GM19438 (cell line): ENCODE measurements at regions not wholly inside any gene's neighbourhood (a gene's known extent, or its start where the extent isn't known, plus 50 kb on each side); places are given as distances from the start of the nearest gene placed in this dataset.

Experiments used
- ATAC-seq: cut with Tn5 transposase; IDR thresholded peaks from one replicate; pipeline ENCODE4 v1.9.1; 2021; ENCODE audit warnings: low read depth; ENCODE audit not compliant: unreplicated experiment

DNA sequence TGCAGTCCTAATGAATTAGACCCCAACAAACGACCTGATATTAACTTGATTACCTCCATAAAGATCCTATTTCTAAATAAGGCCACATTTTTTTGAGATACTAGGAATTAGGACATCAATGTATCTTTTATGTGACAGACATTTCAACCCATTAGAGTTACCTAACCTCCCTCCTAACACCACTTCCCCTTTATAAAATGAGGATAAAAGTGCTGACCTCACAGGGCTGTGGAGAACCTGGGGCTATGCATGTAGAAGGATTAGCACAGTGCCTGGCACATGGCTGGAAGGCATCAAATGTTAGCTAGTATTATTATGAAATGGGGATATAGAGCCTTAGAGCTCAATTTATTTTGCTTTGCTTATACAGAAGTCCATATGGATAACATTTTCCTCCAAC lies 53.5 kb upstream of the LRRN1 start:
- no peak for ATAC-seq

DNA sequence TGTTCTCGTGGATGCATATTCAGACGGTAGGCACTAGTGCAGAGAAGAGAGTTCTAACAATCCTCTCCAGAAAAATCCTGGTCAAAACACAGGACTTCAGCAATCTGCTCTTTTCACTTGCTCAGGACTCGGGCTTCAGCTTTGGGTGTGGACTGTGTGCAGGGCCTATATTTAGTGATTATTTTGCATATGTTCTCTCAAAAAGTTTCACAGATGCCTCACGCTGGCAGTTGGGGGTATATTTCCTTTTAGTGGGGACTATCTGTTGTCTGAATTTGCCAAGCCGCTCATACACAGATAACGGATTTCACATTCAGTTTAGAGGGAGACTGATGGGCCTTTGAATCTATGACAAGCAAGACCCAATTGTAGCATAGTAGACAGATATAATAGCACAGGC lies 54.4 kb upstream of the LRRN1 start:
- ATAC-seq: no peak

DNA sequence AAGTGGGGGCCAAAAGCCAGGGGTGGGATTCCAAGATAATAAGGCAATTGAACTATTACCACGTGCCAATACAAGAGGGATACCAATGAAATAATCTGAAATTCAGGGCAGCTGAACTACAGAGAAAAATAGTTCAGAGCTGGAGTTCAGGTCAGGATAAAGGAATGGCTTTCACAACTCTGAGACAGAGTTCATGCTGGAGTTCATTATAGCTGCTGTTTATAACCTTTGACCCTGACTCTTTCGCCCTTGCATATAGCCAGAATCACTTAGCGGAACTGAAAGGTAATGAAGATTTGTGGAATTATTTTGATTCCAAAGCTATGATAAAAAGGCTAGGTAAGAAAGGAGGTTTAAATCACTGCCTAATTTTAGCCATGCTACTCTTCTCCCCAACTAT lies 55.5 kb upstream of the LRRN1 start:
- ATAC-seq: no peak

DNA sequence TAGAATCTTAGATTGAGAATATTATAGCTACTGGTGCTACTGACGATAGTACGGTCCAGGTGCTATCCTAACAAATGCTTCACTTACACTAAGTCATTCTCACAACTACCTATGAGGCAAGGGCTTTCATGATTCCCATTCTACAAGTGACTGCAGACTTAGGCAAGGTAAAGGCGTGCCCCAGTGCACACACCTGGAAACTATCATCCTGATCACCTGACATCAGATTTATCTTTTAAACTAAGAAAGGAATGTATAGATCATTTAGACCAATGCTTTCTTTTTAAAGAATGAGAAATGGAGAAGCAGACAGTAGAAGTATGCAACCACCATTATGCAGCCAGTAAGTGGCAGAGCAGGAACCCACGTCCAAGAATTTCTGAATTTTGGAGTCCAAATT lies 59.2 kb upstream of the LRRN1 start:
- ATAC-seq: no peak

DNA sequence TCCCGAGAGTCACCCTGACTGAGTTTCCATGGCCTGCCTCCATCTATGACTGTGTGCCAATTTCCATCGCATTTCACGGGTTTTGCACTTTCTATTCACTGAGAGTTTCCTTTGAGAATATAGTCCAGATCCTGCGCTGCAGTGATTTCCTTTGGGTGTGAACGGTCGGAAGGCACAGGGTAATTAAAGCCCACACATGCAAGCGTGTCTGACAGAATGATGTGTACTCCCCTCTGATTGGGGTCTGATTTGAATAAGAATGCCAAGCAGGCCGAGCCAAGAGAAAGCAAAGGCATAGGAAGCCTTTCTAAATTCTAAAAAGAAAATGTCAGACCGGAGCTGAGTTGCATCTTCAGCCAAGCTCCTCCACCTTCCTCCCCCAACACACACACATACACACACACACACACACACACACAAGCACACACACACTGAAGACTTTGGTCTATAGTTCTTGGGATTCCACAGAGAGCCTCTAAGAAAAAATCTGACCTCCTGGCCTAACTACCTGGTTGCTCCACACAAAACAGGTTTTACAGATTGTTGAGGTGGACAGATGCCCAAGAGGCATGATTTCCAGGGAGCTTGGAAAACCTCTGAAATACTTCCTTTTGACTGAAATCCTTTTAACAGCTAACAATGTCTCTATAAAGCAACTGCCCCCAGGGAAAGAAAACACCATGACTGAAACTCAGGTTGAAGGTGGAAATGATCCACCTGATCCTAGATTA lies 59.7 kb upstream of the LRRN1 start:
- ATAC-seq: no peak

DNA sequence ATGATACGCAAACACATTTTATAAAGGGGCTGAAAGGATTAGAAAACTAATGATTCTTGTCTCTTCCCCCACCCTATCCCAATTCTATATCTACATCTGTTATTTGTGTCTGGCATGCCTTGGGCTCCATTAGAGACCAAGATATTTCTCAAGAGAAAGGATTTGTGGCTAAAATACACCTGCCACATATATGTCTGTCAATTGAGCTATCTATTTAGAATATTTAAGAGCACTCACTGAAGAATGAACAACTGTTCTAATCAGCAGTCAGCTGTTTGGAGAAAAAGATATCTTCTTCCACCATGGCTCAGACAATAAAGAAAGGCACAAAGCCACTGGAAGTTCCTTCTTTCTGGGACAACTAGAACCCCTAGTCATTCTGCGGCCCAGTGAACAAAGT lies 61.7 kb upstream of the LRRN1 start:
- no peak for ATAC-seq

DNA sequence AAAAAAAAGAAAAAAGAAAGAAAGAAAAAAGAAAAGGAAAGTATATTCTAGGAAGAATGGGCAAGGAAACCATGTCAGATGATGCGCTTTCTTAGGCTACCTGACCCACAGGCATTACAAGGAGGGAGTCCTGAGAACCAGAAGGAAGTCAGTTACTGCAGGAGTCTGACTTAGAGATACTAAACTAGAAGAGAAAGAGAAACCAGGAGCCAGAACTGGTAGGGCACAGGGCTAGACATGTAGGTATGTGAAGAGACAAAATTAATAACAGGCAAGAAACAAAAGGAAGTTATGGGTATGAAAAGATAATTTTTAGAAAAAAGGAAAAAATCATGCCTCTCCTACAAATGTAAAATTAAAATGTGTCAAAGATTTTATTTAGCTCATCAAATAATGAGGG lies 63.3 kb upstream of the LRRN1 start:
- no peak for ATAC-seq

DNA sequence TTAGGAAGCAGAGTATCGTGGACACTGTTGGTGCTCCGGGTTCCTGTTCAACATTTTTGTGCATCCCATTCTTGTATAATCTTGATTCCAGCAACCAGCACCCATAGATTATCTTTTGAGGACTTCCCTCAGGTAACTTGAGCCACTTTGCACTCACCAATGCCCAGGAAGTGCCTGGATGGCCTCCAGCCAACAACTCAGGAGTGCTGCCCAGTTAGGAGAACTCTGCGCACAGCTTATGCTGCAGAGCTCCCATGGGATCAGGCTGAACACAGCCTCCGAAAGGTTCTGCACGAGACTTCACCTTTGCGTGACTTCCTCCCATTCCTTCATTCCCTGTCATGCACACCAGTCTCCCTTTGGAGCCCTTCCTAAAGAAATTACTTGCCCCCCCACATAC lies 64.3 kb upstream of the LRRN1 start:
- no peak for ATAC-seq

DNA sequence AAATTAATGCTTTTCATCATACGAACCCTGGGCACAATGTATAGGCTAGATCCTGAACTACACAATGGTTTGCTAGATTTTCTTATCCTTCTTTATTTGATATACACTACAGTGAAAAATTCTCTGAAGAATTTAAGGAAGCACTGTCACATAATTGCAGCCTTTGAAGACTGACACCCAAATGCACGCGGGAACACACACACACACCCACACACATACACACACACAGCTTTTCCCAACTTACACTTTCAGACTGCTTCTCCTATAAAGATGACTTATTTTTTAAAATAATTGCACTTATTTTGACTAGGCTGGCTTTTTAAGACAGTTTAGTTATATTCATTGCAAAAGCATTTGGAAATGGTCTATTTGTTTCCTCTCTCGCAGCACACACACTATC lies 70.0 kb upstream of the LRRN1 start:
- ATAC-seq: no peak

DNA sequence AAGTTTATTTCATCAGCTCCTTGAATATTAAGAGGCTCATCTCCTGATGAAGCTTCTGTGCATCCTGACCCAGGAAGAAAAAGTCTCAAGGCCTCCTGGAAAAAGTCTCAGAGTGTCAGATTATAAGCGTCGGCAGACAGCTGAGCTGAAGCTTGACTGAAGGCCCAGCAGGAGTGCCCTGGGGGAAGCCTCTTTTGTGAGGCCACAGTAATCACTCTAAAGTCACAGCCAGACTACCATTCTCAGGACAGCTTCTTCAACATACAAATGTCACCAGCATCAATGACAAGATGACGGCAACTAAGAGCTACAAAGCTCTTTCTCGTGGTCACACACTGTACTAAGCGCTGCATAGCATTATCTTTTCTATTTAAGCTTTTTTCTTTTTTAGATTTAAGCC lies 72.7 kb upstream of the LRRN1 start:
- ATAC-seq: no peak

DNA sequence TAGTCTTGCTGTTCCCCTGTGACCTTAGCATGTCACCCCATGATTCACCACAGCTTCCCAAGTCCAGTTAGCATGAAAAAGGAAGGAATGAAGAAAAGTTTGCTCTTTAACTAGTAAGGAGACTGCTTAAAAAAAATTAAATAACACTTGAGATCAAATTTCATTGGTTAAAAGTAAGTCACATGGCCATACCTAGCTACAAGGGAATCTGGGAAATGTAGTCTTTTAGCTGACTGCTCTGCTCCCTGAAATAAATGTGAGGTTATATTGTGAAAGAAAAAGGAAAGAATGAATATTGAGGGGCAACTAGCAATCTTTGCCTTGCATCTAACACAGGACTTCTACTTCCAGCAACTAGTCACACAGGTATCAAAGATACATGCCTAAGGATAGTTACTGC lies 84.7 kb upstream of the LRRN1 start:
- ATAC-seq: no peak

DNA sequence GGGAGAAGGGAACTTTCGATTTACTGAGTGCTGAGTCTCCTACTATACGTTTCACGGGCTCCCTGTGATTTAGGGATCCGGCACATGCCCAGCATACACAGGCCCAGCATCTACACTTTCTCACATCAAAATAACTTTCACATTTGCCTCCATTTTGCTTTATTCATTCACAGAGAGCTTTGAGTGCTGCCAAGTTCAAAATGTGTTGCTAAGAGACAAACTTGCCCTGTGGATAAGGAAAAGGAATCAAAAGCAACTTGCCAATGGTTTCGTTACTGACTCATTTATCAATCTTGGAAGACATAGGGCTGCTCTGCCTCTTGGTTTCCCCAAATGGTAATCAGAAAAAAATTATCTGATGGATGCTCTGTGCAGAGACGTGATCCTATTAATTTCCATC lies 86.3 kb upstream of the LRRN1 start:
- ATAC-seq: no peak

DNA sequence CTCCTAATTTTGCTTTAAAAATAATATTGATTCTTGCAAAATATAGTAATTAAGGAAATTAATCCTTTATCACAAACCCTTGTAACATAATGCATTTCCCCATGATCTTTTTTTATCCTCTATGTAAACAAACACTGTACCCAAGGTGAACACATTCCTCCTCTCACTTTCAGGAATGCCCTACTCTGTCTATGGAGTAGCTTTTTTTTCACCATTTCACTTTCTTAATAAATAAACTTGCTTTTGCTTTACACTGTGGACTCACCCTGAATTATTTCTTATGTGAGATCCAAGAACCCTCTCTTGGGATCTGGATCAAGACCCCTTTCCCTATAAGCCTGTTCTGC lies 90.5 kb upstream of the LRRN1 start:
- ATAC-seq: no peak

DNA sequence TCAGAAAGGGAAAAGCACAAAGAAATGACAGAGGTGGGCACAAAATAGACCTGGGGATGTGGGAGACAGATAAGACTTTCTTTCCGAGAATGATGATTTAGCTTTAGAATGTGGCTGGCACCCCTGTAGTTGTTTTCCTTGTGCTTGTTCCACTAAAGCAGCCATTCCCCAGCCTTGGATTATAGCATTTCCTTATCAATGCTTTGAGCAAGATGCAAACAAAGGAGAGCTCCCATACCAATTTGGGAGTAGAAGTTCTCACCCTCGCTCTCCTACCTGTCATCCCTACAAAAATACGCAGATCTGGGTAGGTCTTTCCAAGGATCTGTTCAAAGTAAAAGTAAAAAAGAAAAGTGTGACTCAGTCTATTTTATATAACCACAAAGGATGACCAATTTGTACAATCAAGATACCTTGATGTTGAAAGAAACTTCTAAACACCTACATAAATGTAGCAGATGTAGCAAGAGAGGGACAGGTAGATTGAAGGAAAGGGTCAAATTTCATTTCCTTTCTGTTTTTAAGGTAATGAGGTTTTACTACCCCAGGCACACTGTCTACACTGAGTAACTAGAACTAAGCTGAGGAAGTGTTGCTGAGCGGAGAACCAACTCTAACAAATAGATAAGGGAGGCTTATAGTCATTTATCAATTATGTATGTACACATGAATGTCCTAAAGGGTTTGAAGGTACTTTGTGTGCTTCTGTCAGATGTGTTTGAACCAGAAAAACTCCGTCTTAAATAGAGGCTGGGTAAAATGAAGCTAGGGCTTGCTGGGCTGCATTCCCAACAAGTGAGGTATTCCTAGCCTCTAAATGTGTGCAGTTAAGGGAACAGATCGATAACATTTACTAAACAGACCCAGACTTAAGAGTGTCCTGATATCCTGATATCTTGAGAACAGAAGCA lies 91.1 kb upstream of the LRRN1 start:
- no peak for ATAC-seq

DNA sequence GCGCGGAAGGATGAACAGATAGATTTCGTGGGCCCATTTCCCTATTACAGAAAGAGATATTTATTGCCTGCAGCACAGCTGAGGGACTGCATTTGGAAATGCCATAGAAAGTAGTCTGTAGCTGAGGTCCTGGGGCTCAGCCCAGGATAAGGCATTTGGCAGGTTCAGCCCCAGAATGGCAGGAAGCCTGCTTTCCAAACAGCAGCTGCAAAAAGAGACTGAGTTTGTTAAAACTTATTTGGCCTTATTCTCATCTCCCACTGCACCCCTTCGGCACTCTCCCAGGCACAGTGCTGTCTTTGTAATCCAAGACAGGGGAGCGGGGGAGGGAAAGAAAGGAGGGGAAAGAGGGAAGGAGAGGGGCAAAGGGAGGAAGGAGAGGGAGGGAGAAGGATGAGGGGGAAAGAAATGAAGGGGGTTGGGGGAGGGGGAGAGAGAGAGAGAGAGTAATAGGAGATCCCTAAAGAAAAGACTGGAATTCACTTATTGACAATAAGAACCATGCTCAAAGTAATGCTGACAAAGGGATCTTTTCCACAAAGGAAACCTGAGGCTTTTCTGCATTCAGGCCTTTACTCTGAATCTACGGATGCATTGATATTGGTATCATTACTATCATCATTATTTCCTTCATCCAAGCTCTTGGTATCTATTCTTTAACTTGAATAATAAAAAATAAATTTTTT lies 94.0 kb upstream of the LRRN1 start:
- ATAC-seq: no peak

DNA sequence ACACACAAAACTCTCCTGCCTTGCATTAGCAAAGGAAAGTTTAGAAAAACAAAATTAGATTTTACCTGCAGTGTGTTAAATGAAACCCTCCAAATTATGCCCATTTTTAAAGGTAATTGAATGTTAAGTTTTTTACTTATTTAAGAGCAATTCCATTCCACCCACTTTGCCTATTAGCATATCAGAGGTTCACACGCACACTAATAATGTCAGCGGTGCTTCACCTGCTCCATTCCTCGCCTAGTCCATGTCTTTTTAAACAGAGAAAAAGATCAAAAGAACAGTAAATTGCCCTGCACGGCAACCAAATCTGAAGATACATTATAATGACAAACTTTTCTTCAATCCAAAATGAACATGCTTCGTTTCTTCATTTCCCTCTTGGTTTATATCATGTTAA lies 97.3 kb upstream of the LRRN1 start:
- ATAC-seq: no peak

DNA sequence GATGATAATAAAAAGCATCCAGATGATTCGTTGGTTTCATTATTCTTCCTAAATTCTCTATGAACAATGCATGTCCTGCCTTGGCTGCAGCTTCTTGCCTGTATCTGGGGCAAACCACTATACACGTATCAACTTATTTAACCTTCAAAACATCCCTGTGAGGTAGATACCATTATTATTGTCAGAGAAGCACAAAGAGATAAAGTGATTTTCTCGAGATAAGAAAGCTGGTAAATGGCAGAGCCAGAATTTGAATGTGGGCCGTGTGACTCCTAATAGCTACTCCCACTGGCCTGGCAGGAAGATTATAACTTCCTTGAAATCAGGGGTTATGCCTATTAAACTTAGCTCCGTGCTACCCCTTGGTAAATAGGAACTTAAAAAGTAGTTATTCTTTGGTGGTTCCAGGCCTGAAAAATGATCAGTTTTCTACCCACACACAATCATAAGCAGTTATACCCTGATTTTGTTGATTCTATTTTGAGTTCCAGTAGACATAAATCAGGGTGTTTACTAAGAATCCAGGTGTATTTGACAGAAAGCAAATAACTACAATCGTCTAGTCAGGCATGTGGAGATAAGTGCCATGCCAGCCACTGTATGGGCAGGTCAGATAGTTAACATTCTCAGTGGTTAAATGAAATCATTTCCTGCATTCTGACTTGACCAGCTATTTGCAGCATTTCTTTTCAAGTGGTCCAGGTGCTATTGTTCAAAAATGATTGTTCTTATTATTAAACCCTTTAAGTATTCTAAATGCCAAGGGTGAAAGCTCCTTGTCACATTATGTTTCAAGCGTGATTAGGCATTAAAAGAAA lies 99.2 kb upstream of the LRRN1 start:
- no peak for ATAC-seq

DNA sequence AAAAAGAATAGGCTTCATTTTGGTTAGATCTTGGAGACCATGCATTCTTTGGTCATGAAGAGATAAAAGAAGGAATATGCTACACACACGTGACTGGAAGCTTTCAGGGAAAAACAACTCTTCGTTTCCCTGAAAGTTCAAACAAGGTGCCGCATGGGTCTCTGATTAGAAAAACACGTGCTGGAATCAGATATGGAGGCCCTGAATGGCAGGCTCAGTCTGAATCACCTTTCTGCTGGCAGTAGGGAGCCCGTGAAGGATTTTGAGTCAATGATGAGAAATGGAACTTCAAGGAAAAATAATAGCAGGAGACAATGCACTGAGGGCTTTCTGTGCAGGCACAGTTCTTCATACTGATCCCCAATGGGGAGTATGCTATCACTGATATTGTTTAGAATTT lies 99.8 kb upstream of the LRRN1 start:
- ATAC-seq: no peak

DNA sequence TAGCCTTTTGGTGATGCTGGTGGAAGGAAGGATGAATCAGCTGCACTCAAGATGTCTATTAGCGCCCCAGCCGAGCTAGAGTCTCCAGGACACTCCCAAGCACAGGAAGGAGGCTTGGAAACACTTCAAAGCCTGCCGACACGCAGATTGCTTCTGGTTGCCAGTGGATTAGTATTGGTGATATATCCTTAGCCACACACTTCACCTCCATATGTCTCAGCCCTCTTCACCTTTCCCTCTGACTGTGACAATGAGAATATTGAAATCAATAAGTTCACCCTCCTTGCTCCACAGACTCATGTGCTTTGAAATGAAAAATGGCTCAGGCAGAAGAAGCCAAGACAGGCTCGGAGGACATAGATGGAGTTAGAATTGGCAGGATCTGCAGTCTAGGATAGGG lies 102.9 kb upstream of the LRRN1 start:
- no peak for ATAC-seq

DNA sequence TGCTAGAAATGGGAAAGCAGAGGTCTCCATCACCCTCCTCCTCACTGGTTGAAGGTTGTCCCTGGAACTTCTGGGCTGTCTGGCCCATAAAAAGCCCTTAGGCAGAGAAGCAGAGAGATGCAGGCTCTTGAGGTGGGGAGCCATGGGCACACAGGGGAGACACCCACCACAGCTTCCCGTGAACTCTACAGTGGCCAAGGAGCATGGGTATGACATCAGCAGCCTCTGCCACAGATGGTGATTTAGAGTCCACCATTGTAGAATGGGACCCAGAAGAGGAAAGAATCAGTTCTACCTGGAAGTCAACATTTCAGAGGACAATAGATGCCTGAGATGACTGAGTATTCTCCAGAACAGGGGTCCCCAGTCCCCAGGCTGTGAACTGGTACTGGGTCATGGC lies 105.6 kb upstream of the LRRN1 start:
- no peak for ATAC-seq
